Thyroid gland (tissue), 4 donors: ENCODE measurements at regions not wholly inside any gene's neighbourhood (a gene's known extent, or its start where the extent isn't known, plus 50 kb on each side); places are given as distances from the start of the nearest gene placed in this dataset.
A peak's percentile ranks its signal among the peaks of the same experiment; 100 is the strongest.

Experiments used
- DNase-seq, 2 donors: peaks; one replicate each; pipeline ENCODE4 v3.0.0-alpha.2; 2019
- H3K27ac ChIP-seq, 3 donors: fragments of 200-600 bp; sonication (generic); 1 replicate in 2 of 3; 2 replicates in 1 of 3; pipeline ENCODE4 v1.5.1; 2016 to 2019; ENCODE audit warnings: mild to moderate bottlenecking in 1 of 3, moderate library complexity in 1 of 3
- H3K27me3 ChIP-seq: fragments of 200-600 bp; sonication (generic); one replicate; pipeline ENCODE4 v1.5.1; 2019
- H3K36me3 ChIP-seq, 2 donors: fragments of 200-600 bp; sonication (generic); one replicate each; pipeline ENCODE4 v1.5.1; 2016 to 2019
- H3K4me1 ChIP-seq, 2 donors: fragments of 200-600 bp; sonication (generic); one replicate each; pipeline ENCODE4 v1.5.1; 2017 to 2019
- H3K4me3 ChIP-seq, 3 donors: fragments of 200-600 bp; sonication (generic); replicated peaks in 1 of 3; 1 replicate in 2 of 3; 2 replicates in 1 of 3; pipeline ENCODE4 v1.5.1; 2016; ENCODE audit warnings: mild to moderate bottlenecking in 1 of 3
- H3K9me3 ChIP-seq: fragments of 200-600 bp; sonication (generic); one replicate; pipeline ENCODE4 v1.5.1; 2017
- POLR2A ChIP-seq, 2 donors: fragments of 450-650 bp; IDR thresholded peaks; one replicate each; pipeline ENCODE4 v1.6.1; 2017; ENCODE audit warnings: antibody characterized with exemption in 2 of 2, mild to moderate bottlenecking in 2 of 2, moderate library complexity in 1 of 2
- WGBS, 2 donors: methylation state at CpG; one replicate each; pipeline ENCODE4 v1.1.5; 2017; 5-methylcytosine and 5-hydroxymethylcytosine counted together
- intact Hi-C: fragments of 100-400 bp; cut with DNase I; formaldehyde crosslinking; loops from one replicate; pipeline ENCODE4 v1.15.1; 2023
- TF ChIP-seq, protein P1 (sequence below), 6 experiments: fragments of 200-600 bp in 3 of 6; fragments of 450-650 bp in 3 of 6; sonication (generic) in 3 of 6; IDR thresholded peaks; one replicate each; pipeline ENCODE4 v1.5.1; 2016 to 2019; ENCODE audit warnings: antibody characterized with exemption in 6 of 6, mild to moderate bottlenecking in 2 of 6, inconsistent platforms in 1 of 6, moderate library complexity in 1 of 6

- Histone ChIP-seq H3K36me3 (no peaks in the 10 kb centered on the region), H3K27me3 (no peaks in the 10 kb centered on the region), H3K9me3 (no peaks in the 10 kb centered on the region), H3K4me1 (peaks cover 22 to 29% of the 10 kb centered on the region in 2 donors), H3K27ac (peak overlapping the region in 2 of 3 donors; percentile 99), H3K4me3 (no peak overlapping the region)
- TF ChIP-seq, protein P1, sequence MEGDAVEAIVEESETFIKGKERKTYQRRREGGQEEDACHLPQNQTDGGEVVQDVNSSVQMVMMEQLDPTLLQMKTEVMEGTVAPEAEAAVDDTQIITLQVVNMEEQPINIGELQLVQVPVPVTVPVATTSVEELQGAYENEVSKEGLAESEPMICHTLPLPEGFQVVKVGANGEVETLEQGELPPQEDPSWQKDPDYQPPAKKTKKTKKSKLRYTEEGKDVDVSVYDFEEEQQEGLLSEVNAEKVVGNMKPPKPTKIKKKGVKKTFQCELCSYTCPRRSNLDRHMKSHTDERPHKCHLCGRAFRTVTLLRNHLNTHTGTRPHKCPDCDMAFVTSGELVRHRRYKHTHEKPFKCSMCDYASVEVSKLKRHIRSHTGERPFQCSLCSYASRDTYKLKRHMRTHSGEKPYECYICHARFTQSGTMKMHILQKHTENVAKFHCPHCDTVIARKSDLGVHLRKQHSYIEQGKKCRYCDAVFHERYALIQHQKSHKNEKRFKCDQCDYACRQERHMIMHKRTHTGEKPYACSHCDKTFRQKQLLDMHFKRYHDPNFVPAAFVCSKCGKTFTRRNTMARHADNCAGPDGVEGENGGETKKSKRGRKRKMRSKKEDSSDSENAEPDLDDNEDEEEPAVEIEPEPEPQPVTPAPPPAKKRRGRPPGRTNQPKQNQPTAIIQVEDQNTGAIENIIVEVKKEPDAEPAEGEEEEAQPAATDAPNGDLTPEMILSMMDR (IDR thresholded peaks at IDR 0.05): no peak
- no peak for TF ChIP-seq POLR2A (IDR thresholded peaks at IDR 0.05)
- DNase-seq: no peak
- 57 to 65% methylated on average over 12 of the region's 12 CpGs for WGBS, 2 donors
- intact Hi-C loops: no loop called here
Observed at GRCh38 chr15:92812271-92812670, 87.9 kb upstream of the CHD2 start.

- WGBS, 2 donors: 78 to 86% methylated on average over 4 of the region's 4 CpGs
Observed at GRCh38 chr15:92813485-92813884, 86.6 kb upstream of the CHD2 start.

DNA sequence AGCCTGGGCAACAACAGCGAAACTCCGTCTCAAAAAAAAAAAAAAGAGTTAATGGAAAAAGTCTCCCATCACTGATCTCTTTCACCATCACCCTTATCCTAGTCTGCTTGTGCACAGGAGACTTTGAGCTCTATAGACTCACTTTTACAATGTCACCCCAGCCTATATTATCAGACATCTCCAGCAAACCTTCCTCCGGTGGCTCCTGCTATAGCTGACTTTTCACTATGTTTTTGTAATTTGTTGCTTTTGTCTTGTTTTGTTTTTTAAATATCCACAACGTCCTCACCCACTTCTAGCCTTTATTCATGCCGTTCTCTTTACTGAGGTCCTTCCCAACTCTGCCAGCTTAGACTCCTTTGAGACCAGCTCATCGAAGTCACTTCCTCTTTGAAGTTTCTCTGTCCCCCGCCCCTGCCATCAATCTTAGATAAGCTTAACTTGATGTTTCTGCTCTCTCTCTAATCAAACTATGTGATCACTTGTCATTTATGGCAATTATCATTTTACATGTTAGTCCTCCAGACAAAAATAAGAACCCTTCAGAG is 82.7 kb upstream of the CHD2 start:
- H3K27me3 ChIP-seq: no peaks in the 10 kb centered on the region
- no peak overlapping the region for H3K4me3 ChIP-seq
- intact Hi-C loops: no loop called here
- peaks cover 17 to 22% of the 10 kb centered on the region in 2 donors for H3K4me1 ChIP-seq
- peak overlapping the region in 2 of 3 donors; percentile 0 to 43 for H3K27ac ChIP-seq
- no peaks in the 10 kb centered on the region for H3K36me3 ChIP-seq
- H3K9me3 ChIP-seq: no peaks in the 10 kb centered on the region
- no peak for TF ChIP-seq POLR2A (IDR thresholded peaks at IDR 0.05)
- TF ChIP-seq, protein P1 (IDR thresholded peaks at IDR 0.05): no peak
- 63 to 65% methylated on average over 7 of the region's 7 CpGs for WGBS, 2 donors
- DNase-seq: no peak

More at GRCh38 chr15:92813485-92813884, 86.6 kb upstream of the CHD2 start:
- no peaks in the 10 kb centered on the region for H3K36me3 ChIP-seq
- H3K27me3 ChIP-seq: no peaks in the 10 kb centered on the region
- no peak for DNase-seq
- TF ChIP-seq, protein P1 (IDR thresholded peaks at IDR 0.05): no peak
- no peak for TF ChIP-seq POLR2A (IDR thresholded peaks at IDR 0.05)
- H3K9me3 ChIP-seq: no peaks in the 10 kb centered on the region
- no peak overlapping the region for H3K4me3 ChIP-seq
- intact Hi-C loops: no loop called here
- no peak overlapping the region for H3K27ac ChIP-seq
- H3K4me1 ChIP-seq: peaks cover 17 to 21% of the 10 kb centered on the region in 2 donors

DNA sequence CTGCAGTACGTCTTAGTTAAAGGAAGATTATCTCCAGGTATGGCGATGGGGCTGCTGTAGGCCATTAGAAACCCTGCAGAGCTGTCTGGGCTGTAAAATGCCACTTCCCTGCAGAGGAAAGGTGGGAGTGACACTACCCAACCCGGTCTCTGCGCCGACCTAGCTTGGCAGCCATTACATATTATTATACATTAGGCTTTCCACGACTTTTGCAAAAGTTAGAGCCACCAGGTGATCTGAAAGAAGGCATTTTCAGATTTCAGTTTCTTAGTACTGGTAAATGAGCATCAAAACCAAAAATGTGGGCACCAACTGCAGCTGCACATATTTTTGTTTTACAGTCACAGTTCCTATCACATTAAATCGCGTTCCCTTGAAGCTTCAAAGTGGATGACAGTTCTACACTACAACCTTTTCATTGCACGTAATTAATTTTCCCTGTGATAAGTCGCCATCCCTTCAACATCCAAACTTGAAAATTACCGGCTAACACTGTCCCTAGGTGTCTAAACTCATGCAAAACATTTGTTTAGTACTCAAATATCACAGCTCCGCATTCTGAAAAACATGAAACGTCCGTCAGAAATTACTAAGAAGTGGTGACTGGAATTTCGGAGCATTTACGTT is 81.4 kb upstream of the CHD2 start:
- H3K4me3 ChIP-seq: no peak overlapping the region
- intact Hi-C loops: no loop called here
- TF ChIP-seq POLR2A (IDR thresholded peaks at IDR 0.05): no peak
- TF ChIP-seq, protein P1 (IDR thresholded peaks at IDR 0.05): no peak
- H3K4me1 ChIP-seq: peaks cover 17 to 21% of the 10 kb centered on the region in 2 donors
- H3K27me3 ChIP-seq: no peaks in the 10 kb centered on the region
- H3K9me3 ChIP-seq: no peaks in the 10 kb centered on the region
- no peaks in the 10 kb centered on the region for H3K36me3 ChIP-seq
- DNase-seq: no peak
- no peak overlapping the region for H3K27ac ChIP-seq
- WGBS, 2 donors: 84 to 87% methylated on average over 16 of the region's 16 CpGs
